GM12891 (cell line): ENCODE measurements at regions not wholly inside any gene's neighbourhood (a gene's known extent, or its start where the extent isn't known, plus 50 kb on each side); places are given as distances from the start of the nearest gene placed in this dataset.

Source experiments
- DNase-seq: peaks from one replicate; pipeline ENCODE4 v3.0.0; 2011; ENCODE audit warnings: low spot score; ENCODE audit not compliant: insufficient read length
- FAIRE-seq: peaks from 2 replicates; lab custom pipeline; 2011; peaks lifted over from hg19 to GRCh38; lab: Jason Lieb, UNC
- PAX5 ChIP-seq: IDR thresholded peaks from 2 replicates; pipeline ENCODE4 v1.6.1; 2011; ENCODE audit warnings: low read length, moderate library complexity, mild to moderate bottlenecking; ENCODE audit not compliant: insufficient read depth, severe bottlenecking
- POLR2A ChIP-seq: IDR thresholded peaks from 2 replicates; pipeline ENCODE4 v1.6.1; 2011; ENCODE audit warnings: low read depth, low read length, control low read depth
- POLR2AphosphoS5 ChIP-seq: IDR thresholded peaks from 2 replicates; pipeline ENCODE4 v1.6.1; 2011; ENCODE audit warnings: low read depth, low read length, control low read depth
- POU2F2 ChIP-seq: IDR thresholded peaks from 2 replicates; pipeline ENCODE4 v1.6.1; 2011; ENCODE audit warnings: low read depth, mild to moderate bottlenecking, control low read depth, low read length, moderate library complexity
- SPI1 ChIP-seq: IDR thresholded peaks from 2 replicates; pipeline ENCODE4 v1.6.1; 2011; ENCODE audit warnings: low read depth, low read length, control low read depth
- TAF1 ChIP-seq: IDR thresholded peaks from 2 replicates; pipeline ENCODE4 v1.6.1; 2011; ENCODE audit warnings: low read depth, low read length, control low read depth

DNA sequence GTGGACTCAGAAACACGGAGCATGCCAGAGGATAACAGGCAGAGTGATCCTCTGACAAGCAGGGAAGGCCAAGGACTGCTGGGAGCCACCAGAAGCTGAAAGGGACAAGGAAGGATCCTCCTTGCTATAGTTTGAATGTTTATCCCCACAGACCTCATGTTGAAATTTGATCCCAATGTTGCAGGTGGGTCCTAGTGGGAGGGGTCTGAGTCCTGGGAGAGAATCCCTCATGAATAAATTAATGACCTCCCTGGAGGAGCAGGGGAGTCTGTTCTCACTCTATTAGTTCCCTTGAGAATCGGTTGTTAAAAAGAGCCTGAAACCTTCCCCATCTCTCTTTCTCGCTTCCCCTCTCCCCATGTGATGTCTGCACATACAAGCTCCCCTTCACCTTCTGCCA, 124.4 kb downstream of the FBXO15 start:
- no peak for DNase-seq
- no peak for TF ChIP-seq PAX5
- TF ChIP-seq POLR2AphosphoS5 = no peak
- no peak for TF ChIP-seq POU2F2
- no peak for TF ChIP-seq SPI1
- no peak for TF ChIP-seq TAF1
- TF ChIP-seq POLR2A = no peak
- FAIRE-seq = no peak

DNA sequence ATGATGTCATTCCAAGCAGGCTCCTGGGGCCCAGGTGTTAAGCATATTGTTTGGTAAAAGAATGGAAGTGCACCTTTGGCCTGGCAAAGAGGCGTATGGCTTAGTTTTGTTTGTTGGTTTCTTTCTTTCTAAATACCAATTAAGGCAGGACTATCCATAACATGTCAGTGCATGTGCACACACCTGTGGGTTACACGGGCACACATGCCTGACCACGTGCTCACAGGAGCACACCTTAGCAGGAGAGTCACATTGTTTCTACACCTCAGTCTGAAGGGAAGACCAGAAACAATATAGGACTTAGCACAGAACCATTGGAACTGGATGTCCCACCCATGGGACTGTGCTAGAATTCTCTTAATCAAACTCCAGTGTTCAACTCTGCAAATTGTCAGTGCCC, 127.8 kb downstream of the FBXO15 start:
- FAIRE-seq (no peak), DNase-seq (no peak)
- TF ChIP-seq POLR2AphosphoS5 (no peak), SPI1 (no peak), POLR2A (no peak), PAX5 (no peak), POU2F2 (no peak), TAF1 (no peak)

DNA sequence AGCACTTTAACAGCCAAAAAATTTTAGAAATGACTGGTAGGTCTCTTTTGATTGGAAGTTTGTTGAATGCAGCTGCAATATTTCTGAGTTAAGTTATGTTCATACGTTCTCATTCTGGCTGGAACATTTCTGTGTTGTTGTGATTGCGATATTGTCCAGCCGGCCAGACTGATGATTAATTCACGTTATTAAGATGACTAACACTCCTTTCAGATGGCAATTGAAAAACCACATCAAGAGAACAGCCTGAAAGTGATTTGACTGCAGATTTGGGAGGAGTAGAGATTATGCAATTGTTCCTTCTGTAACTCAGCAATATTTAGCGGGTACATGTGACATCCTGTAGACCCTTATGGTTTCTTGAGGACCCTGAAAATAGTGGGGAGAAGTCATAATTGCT, 133.7 kb downstream of the FBXO15 start:
- DNase-seq = no peak
- FAIRE-seq = no peak
- TF ChIP-seq POLR2A (no peak), SPI1 (no peak), PAX5 (no peak), POLR2AphosphoS5 (no peak), TAF1 (no peak), POU2F2 (no peak)

- no peak for DNase-seq
- FAIRE-seq = no peak
- no peak for TF ChIP-seq POLR2AphosphoS5
- TF ChIP-seq PAX5 = no peak
- no peak for TF ChIP-seq TAF1
- TF ChIP-seq POLR2A = no peak
- no peak for TF ChIP-seq POU2F2
- no peak for TF ChIP-seq SPI1
Measured at GRCh38 chr18:74012954-74013630, 134.5 kb downstream of the FBXO15 start.

- no peak for FAIRE-seq
- DNase-seq = no peak
- TF ChIP-seq PAX5 = no peak
- TF ChIP-seq SPI1 = no peak
- TF ChIP-seq POU2F2 = no peak
- no peak for TF ChIP-seq TAF1
- no peak for TF ChIP-seq POLR2A
- no peak for TF ChIP-seq POLR2AphosphoS5
Measured at GRCh38 chr18:74006143-74006542, 141.5 kb downstream of the FBXO15 start.

DNA sequence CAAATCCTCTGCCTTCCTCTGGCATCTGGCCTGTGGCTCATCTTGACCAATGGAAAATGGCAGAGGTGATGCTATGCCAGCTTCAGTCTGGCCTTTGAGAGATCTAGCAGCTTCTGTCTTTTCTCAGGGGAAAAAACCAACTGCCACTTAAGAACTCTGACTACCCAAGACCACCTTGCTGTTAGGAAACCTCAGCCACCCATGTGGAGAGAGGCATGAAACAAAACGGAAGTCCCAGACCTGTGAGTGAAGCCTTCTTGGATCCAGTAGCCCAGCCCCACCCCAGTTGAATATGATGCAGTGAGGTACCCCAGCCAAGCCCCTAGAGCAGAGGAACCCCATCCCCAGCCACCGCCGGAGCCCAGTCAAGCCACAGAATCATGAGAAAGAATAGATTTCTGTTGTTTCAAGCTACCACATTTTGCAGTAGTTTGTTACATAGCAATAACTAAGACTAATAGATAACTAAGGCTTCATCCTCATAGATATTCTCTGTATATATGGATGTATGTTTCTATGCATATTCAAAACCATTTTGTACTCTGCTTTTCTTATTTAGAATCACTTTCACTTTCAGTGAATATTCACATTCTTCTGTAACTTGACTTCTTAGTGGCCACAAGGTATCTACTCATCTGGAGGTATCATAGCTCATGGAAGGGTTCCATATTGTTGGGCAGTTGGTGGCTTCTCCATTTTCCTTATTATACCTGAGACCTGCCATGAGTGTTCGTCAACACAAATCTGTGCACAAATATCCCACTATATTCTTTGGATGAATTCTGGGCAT, 142.1 kb downstream of the FBXO15 start:
- FAIRE-seq (no peak), DNase-seq (no peak)
- TF ChIP-seq POLR2AphosphoS5 = no peak
- TF ChIP-seq TAF1 = no peak
- no peak for TF ChIP-seq POLR2A
- TF ChIP-seq POU2F2 = no peak
- no peak for TF ChIP-seq SPI1
- no peak for TF ChIP-seq PAX5

- no peak for FAIRE-seq
- DNase-seq = no peak
- TF ChIP-seq POLR2AphosphoS5 = no peak
- TF ChIP-seq POLR2A = no peak
- TF ChIP-seq SPI1 = no peak
- no peak for TF ChIP-seq TAF1
- TF ChIP-seq POU2F2 = no peak
- TF ChIP-seq PAX5 = no peak
Measured at GRCh38 chr18:73992242-73993022, 155.2 kb downstream of the FBXO15 start.

GRCh38 chr18:73991570-73991969, 156.1 kb downstream of the FBXO15 start:
- TF ChIP-seq SPI1 (no peak), POU2F2 (no peak), TAF1 (no peak), POLR2A (no peak), POLR2AphosphoS5 (no peak), PAX5 (no peak)
- FAIRE-seq = no peak
- DNase-seq = no peak
